ENCODE measurements at regions not wholly inside any gene's neighbourhood (a gene's known extent, or its start where the extent isn't known, plus 50 kb on each side); places are given as distances from the start of the nearest gene placed in this dataset.

DNA sequence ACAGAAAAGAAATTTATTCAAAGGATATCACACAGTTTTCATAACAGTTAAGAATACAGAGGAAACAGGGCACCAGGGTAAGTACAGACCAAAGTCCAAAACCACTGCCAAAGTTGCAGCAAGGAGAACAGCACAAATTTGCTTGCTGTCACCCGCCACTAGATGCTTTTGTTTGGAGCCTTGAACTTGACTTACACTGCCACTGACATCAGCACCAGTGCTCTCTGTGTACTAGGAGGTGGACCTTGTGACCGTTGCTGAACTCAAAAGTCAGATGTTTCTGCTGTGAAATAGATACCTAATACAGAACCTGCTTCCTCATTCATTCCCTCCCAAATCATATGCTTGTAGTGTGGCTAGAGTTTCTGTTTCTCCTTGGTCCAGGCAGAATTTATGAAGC is 578.3 kb upstream of the TMEFF2 start:
- TF ChIP-seq, protein P1, sequence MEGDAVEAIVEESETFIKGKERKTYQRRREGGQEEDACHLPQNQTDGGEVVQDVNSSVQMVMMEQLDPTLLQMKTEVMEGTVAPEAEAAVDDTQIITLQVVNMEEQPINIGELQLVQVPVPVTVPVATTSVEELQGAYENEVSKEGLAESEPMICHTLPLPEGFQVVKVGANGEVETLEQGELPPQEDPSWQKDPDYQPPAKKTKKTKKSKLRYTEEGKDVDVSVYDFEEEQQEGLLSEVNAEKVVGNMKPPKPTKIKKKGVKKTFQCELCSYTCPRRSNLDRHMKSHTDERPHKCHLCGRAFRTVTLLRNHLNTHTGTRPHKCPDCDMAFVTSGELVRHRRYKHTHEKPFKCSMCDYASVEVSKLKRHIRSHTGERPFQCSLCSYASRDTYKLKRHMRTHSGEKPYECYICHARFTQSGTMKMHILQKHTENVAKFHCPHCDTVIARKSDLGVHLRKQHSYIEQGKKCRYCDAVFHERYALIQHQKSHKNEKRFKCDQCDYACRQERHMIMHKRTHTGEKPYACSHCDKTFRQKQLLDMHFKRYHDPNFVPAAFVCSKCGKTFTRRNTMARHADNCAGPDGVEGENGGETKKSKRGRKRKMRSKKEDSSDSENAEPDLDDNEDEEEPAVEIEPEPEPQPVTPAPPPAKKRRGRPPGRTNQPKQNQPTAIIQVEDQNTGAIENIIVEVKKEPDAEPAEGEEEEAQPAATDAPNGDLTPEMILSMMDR (conservative IDR thresholded peaks at IDR 0.05) = no peak
- TF ChIP-seq EZH2 (IDR thresholded peaks at IDR 0.05; ENCODE audit: low read depth) = no peak

All from PC-9 (cell line).